ENCODE measurements at regions not wholly inside any gene's neighbourhood (a gene's known extent, or its start where the extent isn't known, plus 50 kb on each side); places are given as distances from the start of the nearest gene placed in this dataset.
A peak's percentile ranks its signal among the peaks of the same experiment; 100 is the strongest.

DNA sequence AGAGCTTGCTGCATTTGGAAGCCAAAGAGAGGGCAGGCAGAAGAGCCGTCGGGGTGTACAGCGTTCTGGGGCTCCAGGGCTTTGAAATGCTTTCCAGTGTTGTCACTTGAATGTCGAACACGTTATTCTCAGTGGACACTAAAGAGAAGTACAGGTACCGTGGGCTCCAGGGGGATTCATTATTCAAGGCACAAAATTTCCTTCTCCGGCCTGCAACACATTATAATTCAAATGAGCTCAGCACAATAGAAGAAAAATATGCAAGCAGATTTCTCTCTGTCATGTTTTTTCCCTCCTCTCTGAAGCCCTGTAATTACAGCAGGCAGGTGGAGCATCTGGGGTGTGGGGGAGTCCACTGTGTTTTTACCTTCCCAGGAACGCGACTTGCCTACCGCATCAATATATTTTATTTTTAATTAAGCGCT, 293.1 kb downstream of the ZSWIM6 start:
- H3K27ac Mint-ChIP-seq = no peak overlapping the region
- ChIA-PET POLR2A (no interaction called here), CTCF (no interaction called here)
- no peaks in the 10 kb centered on the region for H3K9me3 Mint-ChIP-seq (ENCODE audit: insufficient read depth)
- DNase-seq (no peak), ATAC-seq (no peak)
- peaks cover 5% of the 10 kb centered on the region for H3K4me1 Mint-ChIP-seq (ENCODE audit: low read depth)
- peaks cover 53% of the 10 kb centered on the region for H3K27me3 Mint-ChIP-seq (ENCODE audit: low read depth)
- H3K36me3 Mint-ChIP-seq (ENCODE audit: low read depth) = no peaks in the 10 kb centered on the region
- no peak overlapping the region for H3K4me3 Mint-ChIP-seq

GRCh38 chr5:61625681-61626621, 293.9 kb downstream of the ZSWIM6 start:
- ChIA-PET POLR2A (no interaction called here), CTCF (no interaction called here)
- H3K4me3 Mint-ChIP-seq = peak overlapping the region; percentile 33
- H3K27ac Mint-ChIP-seq = no peak overlapping the region
- no peaks in the 10 kb centered on the region for H3K9me3 Mint-ChIP-seq (ENCODE audit: insufficient read depth)
- peak; percentile 49 for ATAC-seq
- DNase-seq = peak; percentile 32
- H3K27me3 Mint-ChIP-seq (ENCODE audit: low read depth) = peaks cover 55% of the 10 kb centered on the region
- peaks cover 5% of the 10 kb centered on the region for H3K4me1 Mint-ChIP-seq (ENCODE audit: low read depth)
- no peaks in the 10 kb centered on the region for H3K36me3 Mint-ChIP-seq (ENCODE audit: low read depth)

DNA sequence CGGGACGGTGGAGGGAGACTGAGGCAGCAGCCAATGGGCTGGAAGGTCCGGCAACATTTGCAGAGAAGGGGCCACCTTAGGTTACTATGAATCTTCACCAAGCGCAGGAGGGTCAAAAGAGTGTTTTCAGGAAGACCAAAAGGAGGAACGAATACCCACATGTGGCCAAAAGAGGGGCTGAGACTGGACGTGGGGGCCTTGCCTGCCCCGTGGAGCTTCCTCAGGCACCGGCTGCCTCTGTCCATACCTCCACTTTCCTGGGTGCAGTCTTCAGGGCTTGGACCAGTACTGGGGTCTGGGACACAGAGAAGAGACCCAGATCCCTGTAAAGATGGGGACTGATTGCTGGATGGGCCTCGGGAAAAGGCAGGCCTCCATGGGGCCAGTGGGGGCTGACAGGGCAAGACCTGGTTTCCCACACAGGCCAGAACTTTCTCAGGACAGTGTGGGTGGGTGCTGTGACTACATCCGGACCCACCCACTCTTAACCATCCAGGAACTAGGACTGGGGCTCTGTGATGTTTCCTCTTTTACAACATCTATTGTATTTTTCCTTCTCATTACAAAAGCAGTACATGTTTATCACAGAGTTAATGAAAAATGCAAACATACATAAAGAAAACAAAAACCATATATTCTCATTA, 294.7 kb downstream of the ZSWIM6 start:
- no peak for DNase-seq
- ChIA-PET CTCF (no interaction called here), POLR2A (no interaction called here)
- no peaks in the 10 kb centered on the region for H3K36me3 Mint-ChIP-seq (ENCODE audit: low read depth)
- H3K27me3 Mint-ChIP-seq (ENCODE audit: low read depth) = peaks cover 55% of the 10 kb centered on the region
- H3K27ac Mint-ChIP-seq = no peak overlapping the region
- H3K9me3 Mint-ChIP-seq (ENCODE audit: insufficient read depth) = no peaks in the 10 kb centered on the region
- H3K4me1 Mint-ChIP-seq (ENCODE audit: low read depth) = peaks cover 5% of the 10 kb centered on the region
- no peak for ATAC-seq
- no peak overlapping the region for H3K4me3 Mint-ChIP-seq

GRCh38 chr5:61627531-61627930, 295.5 kb downstream of the ZSWIM6 start:
- no peaks in the 10 kb centered on the region for H3K9me3 Mint-ChIP-seq (ENCODE audit: insufficient read depth)
- H3K4me1 Mint-ChIP-seq (ENCODE audit: low read depth) = peaks cover 5% of the 10 kb centered on the region
- CTCF ChIA-PET = no interaction called here
- no peak overlapping the region for H3K27ac Mint-ChIP-seq
- no peaks in the 10 kb centered on the region for H3K36me3 Mint-ChIP-seq (ENCODE audit: low read depth)
- peaks cover 47% of the 10 kb centered on the region for H3K27me3 Mint-ChIP-seq (ENCODE audit: low read depth)
- POLR2A ChIA-PET = no interaction called here
- ATAC-seq (no peak), DNase-seq (no peak)
- no peak overlapping the region for H3K4me3 Mint-ChIP-seq

DNA sequence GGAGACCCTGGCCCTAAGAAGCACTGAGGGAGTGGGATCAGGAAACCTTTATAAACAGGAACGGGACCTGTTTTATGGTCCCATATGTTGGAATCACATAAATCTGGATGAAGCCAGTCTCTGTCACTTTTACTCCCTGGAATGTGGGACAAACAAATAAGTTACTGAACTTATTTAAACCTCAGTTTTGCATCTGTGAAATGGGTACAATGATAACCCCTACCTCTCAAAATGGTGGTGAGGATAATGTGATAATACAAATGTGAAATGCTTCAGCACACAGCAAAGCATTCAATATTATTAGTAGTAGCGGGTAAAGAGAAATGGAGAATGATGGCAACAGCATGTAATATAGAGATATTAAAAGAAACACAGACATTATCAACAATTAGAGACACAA, 298.9 kb downstream of the ZSWIM6 start:
- DNase-seq (no peak), ATAC-seq (no peak)
- Mint-ChIP-seq H3K4me1 (ENCODE audit: low read depth) (peaks cover 5% of the 10 kb centered on the region), H3K36me3 (ENCODE audit: low read depth) (no peaks in the 10 kb centered on the region), H3K9me3 (ENCODE audit: insufficient read depth) (no peaks in the 10 kb centered on the region), H3K27ac (no peak overlapping the region), H3K27me3 (ENCODE audit: low read depth) (peaks cover 38% of the 10 kb centered on the region), H3K4me3 (no peak overlapping the region)
- ChIA-PET CTCF (no interaction called here), POLR2A (no interaction called here)

GRCh38 chr5:61631438-61631941, 299.4 kb downstream of the ZSWIM6 start:
- no peak for ATAC-seq
- H3K4me1 Mint-ChIP-seq (ENCODE audit: low read depth) = peaks cover 5% of the 10 kb centered on the region
- POLR2A ChIA-PET = no interaction called here
- peaks cover 37% of the 10 kb centered on the region for H3K27me3 Mint-ChIP-seq (ENCODE audit: low read depth)
- no peaks in the 10 kb centered on the region for H3K36me3 Mint-ChIP-seq (ENCODE audit: low read depth)
- CTCF ChIA-PET = no interaction called here
- no peak overlapping the region for H3K4me3 Mint-ChIP-seq
- no peak overlapping the region for H3K27ac Mint-ChIP-seq
- no peaks in the 10 kb centered on the region for H3K9me3 Mint-ChIP-seq (ENCODE audit: insufficient read depth)
- no peak for DNase-seq

DNA sequence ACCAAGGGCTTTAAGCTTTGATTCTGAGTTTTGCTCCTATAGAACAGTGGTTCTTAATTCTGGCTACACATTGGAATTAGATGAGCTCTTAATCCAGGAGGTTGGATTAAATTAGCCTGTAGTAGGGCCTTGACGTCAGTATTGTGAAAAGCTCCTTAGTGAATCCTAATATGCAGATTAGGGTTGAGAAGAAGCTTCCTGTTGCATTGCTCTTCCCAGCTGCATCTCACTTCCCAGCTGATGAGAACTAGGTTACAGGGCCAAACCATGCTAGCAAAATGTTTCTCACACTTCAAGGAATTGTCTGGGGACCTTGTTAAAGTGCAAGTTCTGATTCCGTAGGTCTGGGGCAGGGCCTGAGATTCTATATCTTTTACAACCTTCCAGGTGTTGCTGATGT, 300.0 kb downstream of the ZSWIM6 start:
- Mint-ChIP-seq H3K4me1 (ENCODE audit: low read depth) (peaks cover under 1% of the 10 kb centered on the region), H3K9me3 (ENCODE audit: insufficient read depth) (no peaks in the 10 kb centered on the region), H3K4me3 (no peak overlapping the region), H3K36me3 (ENCODE audit: low read depth) (no peaks in the 10 kb centered on the region), H3K27me3 (ENCODE audit: low read depth) (peaks cover 31% of the 10 kb centered on the region), H3K27ac (no peak overlapping the region)
- POLR2A ChIA-PET = no interaction called here
- DNase-seq (no peak), ATAC-seq (no peak)
- CTCF ChIA-PET = no interaction called here

DNA sequence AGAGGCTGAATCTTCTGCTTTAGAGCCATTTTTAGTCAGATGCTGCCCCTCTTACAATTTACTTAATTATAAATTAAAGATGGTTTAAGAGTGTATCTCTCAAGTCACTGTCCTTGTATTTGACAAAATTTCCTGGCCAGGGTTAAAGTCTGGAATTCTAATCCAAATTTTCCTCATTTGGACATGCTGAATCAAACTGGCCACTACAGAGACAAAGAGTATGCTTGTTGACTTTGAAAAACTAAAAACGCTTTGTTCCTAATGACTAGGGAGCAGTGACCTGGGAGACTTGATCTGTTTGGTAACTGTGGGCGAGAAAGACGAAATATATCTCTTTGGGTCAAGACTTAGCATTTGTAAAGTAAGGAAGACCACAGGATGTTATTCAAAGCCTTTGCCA, 303.2 kb downstream of the ZSWIM6 start:
- ChIA-PET CTCF (no interaction called here), POLR2A (no interaction called here)
- Mint-ChIP-seq H3K4me1 (ENCODE audit: low read depth) (no peaks in the 10 kb centered on the region), H3K27me3 (ENCODE audit: low read depth) (peaks cover 8% of the 10 kb centered on the region), H3K27ac (no peak overlapping the region), H3K36me3 (ENCODE audit: low read depth) (no peaks in the 10 kb centered on the region), H3K4me3 (no peak overlapping the region), H3K9me3 (ENCODE audit: insufficient read depth) (no peaks in the 10 kb centered on the region)
- DNase-seq (no peak), ATAC-seq (no peak)

DNA sequence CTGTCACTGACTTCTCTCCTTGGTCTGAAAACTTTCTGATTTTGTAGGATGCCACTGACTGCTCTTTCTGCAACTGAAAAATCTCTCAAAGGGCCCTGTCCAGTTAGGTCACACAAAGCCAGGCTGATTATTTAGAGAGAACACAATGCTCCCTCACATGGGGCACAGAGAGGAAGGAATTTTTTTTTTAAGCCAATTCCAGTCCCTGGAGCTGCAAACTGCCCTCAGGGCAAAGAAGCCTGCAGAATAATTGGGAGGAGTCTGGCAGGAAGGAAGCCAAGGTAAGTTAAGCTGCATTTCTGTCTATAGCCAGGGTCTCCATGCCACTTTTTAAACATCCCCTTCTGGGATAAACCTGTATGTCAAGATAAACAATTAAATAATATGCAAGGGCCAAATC, 305.5 kb downstream of the ZSWIM6 start:
- no peak for ATAC-seq
- Mint-ChIP-seq H3K4me3 (no peak overlapping the region), H3K4me1 (ENCODE audit: low read depth) (no peaks in the 10 kb centered on the region), H3K9me3 (ENCODE audit: insufficient read depth) (no peaks in the 10 kb centered on the region), H3K36me3 (ENCODE audit: low read depth) (no peaks in the 10 kb centered on the region), H3K27ac (no peak overlapping the region), H3K27me3 (ENCODE audit: low read depth) (peaks cover 8% of the 10 kb centered on the region)
- CTCF ChIA-PET = no interaction called here
- DNase-seq = no peak
- POLR2A ChIA-PET = no interaction called here

- Mint-ChIP-seq H3K9me3 (ENCODE audit: insufficient read depth) (no peaks in the 10 kb centered on the region), H3K27me3 (ENCODE audit: low read depth) (peaks cover 8% of the 10 kb centered on the region), H3K4me3 (no peak overlapping the region), H3K27ac (no peak overlapping the region), H3K4me1 (ENCODE audit: low read depth) (no peaks in the 10 kb centered on the region), H3K36me3 (ENCODE audit: low read depth) (no peaks in the 10 kb centered on the region)
- CTCF ChIA-PET = no interaction called here
- DNase-seq (no peak), ATAC-seq (no peak)
- POLR2A ChIA-PET = interaction anchor here (0.6 kb wide), 1 partner anchor 1847 kb away, joined by 3 read pairs; no protein-coding TSS in a partner anchor
Measured at GRCh38 chr5:61638476-61638875, 306.4 kb downstream of the ZSWIM6 start.

GRCh38 chr5:61640179-61641021, 308.3 kb downstream of the ZSWIM6 start:
- POLR2A ChIA-PET = no interaction called here
- H3K27ac Mint-ChIP-seq = no peak overlapping the region
- no peaks in the 10 kb centered on the region for H3K36me3 Mint-ChIP-seq (ENCODE audit: low read depth)
- DNase-seq (no peak), ATAC-seq (no peak)
- no peaks in the 10 kb centered on the region for H3K4me1 Mint-ChIP-seq (ENCODE audit: low read depth)
- CTCF ChIA-PET = no interaction called here
- no peak overlapping the region for H3K4me3 Mint-ChIP-seq
- H3K9me3 Mint-ChIP-seq (ENCODE audit: insufficient read depth) = no peaks in the 10 kb centered on the region
- peaks cover 6% of the 10 kb centered on the region for H3K27me3 Mint-ChIP-seq (ENCODE audit: low read depth)

Data from activated CD8-positive, alpha-beta T cell treated with anti-CD3 and anti-CD28 coated beads, Interleukin-2, amount 10 ng/mL, durations not matched to agents 7 days and 5 days (primary cell).